Common myeloid progenitor, CD34-positive (primary cell): ENCODE measurements at regions not wholly inside any gene's neighbourhood (a gene's known extent, or its start where the extent isn't known, plus 50 kb on each side); places are given as distances from the start of the nearest gene placed in this dataset.

Experiments used
- CTCF ChIA-PET: fragments of 350-600 bp; sonication (Branson Sonifier 250); formaldehyde crosslinking; loops from one replicate; lab custom pipeline; 2021; ENCODE audit warnings: antibody characterized with exemption; lab: Charles Lee
- POLR2A ChIA-PET: fragments of 350-600 bp; sonication (Branson Sonifier 250); formaldehyde crosslinking; loops from one replicate; lab custom pipeline; 2021; ENCODE audit warnings: antibody characterized with exemption; lab: Charles Lee
- DNase-seq, 3 donors: peaks; one replicate each; pipeline versions ENCODE4 v3.0.0 to v3.0.0-alpha.2; 2013
- H3K27ac ChIP-seq, 2 experiments: 1 replicate in 1 of 2; 2 replicates in 1 of 2; pipeline ENCODE4 v1.7.0; 2013; ENCODE audit warnings: inconsistent platforms in 2 of 2, low read length in 2 of 2, mild to moderate bottlenecking in 2 of 2, low read depth in 1 of 2, moderate library complexity in 1 of 2; ENCODE audit not compliant: severe bottlenecking in 2 of 2, insufficient read depth in 1 of 2, poor library complexity in 1 of 2
- H3K27me3 ChIP-seq, 5 experiments: replicated peaks in 2 of 5; 1 replicate in 3 of 5; 2 replicates in 2 of 5; pipeline versions ENCODE4 v1.6.1 to v1.7.0; 2013; ENCODE audit warnings: low read length in 4 of 5, mild to moderate bottlenecking in 2 of 5, moderate library complexity in 2 of 5, inconsistent platforms in 1 of 5; ENCODE audit not compliant: insufficient read depth in 5 of 5, control insufficient read depth in 4 of 5
- H3K36me3 ChIP-seq, 4 experiments: 1 replicate in 2 of 4; 2 replicates in 2 of 4; pipeline versions ENCODE4 v1.6.1 to v1.7.0; 2013; ENCODE audit warnings: low read length in 3 of 4, control low read depth in 1 of 4, mild to moderate bottlenecking in 1 of 4; ENCODE audit not compliant: control insufficient read depth in 4 of 4, insufficient read depth in 4 of 4
- H3K4me1 ChIP-seq, 4 experiments: 1 replicate in 3 of 4; 2 replicates in 1 of 4; pipeline versions ENCODE4 v1.6.1 to v1.7.1; 2013; ENCODE audit warnings: low read length in 3 of 4, mild to moderate bottlenecking in 3 of 4, control low read depth in 1 of 4, inconsistent platforms in 1 of 4, moderate library complexity in 1 of 4; ENCODE audit not compliant: control insufficient read depth in 4 of 4, insufficient read depth in 4 of 4; ENCODE audit errors: control extremely low read depth in 1 of 4
- H3K4me3 ChIP-seq, 7 experiments: 1 replicate in 4 of 7; 2 replicates in 3 of 7; pipeline versions ENCODE4 v1.5.1 to v1.7.0; 2013; ENCODE audit warnings: mild to moderate bottlenecking in 7 of 7, low read length in 6 of 7, moderate library complexity in 6 of 7, inconsistent platforms in 2 of 7, low read depth in 2 of 7, control low read depth in 1 of 7; ENCODE audit not compliant: insufficient read depth in 4 of 7, control insufficient read depth in 1 of 7; ENCODE audit errors: extremely low read depth in 1 of 7
- H3K9me3 ChIP-seq, 5 experiments: 1 replicate in 4 of 5; 2 replicates in 1 of 5; pipeline versions ENCODE4 v1.6.1 to v1.7.1; 2013; ENCODE audit warnings: low read length in 4 of 5, mild to moderate bottlenecking in 2 of 5, inconsistent platforms in 1 of 5, low read depth in 1 of 5, moderate library complexity in 1 of 5; ENCODE audit not compliant: control insufficient read depth in 4 of 5, insufficient read depth in 2 of 5; ENCODE audit errors: control extremely low read depth in 1 of 5
- WGBS: methylation state at CpG from one replicate; pipeline ENCODE4 v1.1.5; 2013; ENCODE audit not compliant: insufficient coverage; 5-methylcytosine and 5-hydroxymethylcytosine counted together

GRCh38 chr9:2339416-2339815 is 282.2 kb upstream of the VLDLR start:
- Histone ChIP-seq H3K9me3 (no peaks in the 10 kb centered on the region), H3K27ac (no peak overlapping the region), H3K4me1 (no peaks in the 10 kb centered on the region), H3K27me3 (no peaks in the 10 kb centered on the region), H3K4me3 (no peak overlapping the region), H3K36me3 (no peaks in the 10 kb centered on the region)
- POLR2A ChIA-PET = no interaction called here
- 100% methylated on average over 3 of the region's 6 CpGs for WGBS
- no peak for DNase-seq
- CTCF ChIA-PET = no interaction called here

DNA sequence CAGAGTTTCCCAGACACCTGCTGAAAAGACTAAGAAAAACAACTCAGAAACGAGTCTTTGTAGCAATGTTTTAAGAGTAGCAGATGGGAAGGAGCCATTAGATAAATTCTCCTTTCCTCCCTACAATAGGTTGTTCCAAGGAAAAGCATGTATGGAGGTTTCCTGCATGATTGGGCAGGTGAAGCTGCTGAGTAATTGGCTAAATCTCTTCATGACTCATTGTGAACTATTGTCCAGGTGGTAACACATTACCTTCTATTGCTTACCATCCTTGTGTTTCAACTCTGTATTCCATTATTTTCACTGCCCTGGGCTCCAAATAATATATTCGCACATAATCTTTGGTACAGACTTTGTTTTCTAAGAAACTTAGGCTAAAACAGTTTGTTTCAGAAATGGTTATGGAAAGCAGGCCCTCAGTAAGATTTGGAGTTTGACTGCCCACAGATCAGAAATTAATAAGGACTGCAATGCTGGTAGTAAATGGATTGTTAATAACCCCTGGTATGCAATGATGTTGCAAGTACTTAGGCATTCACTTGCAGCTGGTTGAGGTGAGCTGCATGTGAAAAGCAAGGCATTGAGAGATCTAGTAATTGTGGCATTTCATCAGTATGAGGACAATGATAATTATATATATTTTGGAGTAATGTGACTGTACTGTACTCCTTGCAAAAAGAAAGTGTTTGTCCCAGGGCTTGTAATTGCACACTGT is 281.4 kb upstream of the VLDLR start:
- ChIA-PET POLR2A (no interaction called here), CTCF (no interaction called here)
- Histone ChIP-seq H3K36me3 (no peaks in the 10 kb centered on the region), H3K4me1 (no peaks in the 10 kb centered on the region), H3K4me3 (no peak overlapping the region), H3K9me3 (no peaks in the 10 kb centered on the region), H3K27me3 (no peaks in the 10 kb centered on the region), H3K27ac (no peak overlapping the region)
- DNase-seq = no peak
- WGBS = no CpG with 5 or more reads among the region's 2 CpGs

DNA sequence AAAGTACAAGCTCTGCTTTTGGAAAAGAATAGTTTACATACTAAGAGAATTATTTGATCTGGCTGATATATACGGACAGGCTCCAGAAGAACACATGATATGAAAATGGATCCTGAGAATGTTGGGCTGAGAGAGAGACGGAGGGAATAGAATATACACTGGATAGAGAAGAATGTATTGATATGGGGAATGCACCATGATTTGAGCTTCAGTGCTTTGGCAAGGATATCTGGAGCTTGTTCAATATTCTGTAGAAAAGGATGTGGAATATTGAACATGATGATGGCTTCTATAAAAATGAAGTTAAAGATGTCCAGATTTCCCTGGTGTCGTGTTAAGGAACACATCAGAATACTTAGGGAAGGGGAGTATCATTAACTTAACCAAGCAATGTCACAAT is 280.5 kb upstream of the VLDLR start:
- H3K27ac ChIP-seq = no peak overlapping the region
- H3K4me1 ChIP-seq = no peaks in the 10 kb centered on the region
- DNase-seq = no peak
- ChIA-PET POLR2A (no interaction called here), CTCF (no interaction called here)
- no peaks in the 10 kb centered on the region for H3K9me3 ChIP-seq
- no peak overlapping the region for H3K4me3 ChIP-seq
- no peaks in the 10 kb centered on the region for H3K36me3 ChIP-seq
- 100% methylated on average over 2 of the region's 3 CpGs for WGBS
- H3K27me3 ChIP-seq = no peaks in the 10 kb centered on the region

GRCh38 chr9:2341956-2342355 is 279.6 kb upstream of the VLDLR start:
- POLR2A ChIA-PET = no interaction called here
- CTCF ChIA-PET = interaction anchor here (0.6 kb wide), 1 partner anchor 520 kb away, joined by 4 read pairs; no protein-coding TSS in a partner anchor
- Histone ChIP-seq H3K9me3 (peaks cover 0 to 5% (median 0%) of the 10 kb centered on the region in 5 experiments), H3K27ac (no peak overlapping the region), H3K36me3 (no peaks in the 10 kb centered on the region), H3K4me3 (no peak overlapping the region), H3K4me1 (no peaks in the 10 kb centered on the region), H3K27me3 (no peaks in the 10 kb centered on the region)
- WGBS = 100% methylated on average over 1 of the region's 1 CpG
- no peak for DNase-seq

DNA sequence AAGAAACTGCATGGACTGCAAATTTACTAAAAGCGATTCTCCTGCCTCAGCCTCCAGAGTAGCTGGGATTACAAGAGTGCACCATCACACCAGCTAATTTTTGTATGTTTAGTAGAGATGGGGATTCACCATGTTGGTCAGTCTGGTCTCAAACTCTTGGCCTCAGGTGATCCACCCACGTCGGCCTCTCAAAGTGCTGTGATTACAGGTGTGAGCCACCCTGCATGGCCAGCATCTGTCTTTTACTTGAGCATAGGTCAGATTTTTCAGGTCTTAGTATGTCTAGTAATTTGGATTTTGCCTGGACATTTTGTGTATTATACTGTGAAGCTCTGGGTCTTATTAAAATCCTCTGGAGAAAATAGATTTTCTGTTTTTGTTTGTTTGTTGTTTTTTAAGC is 277.8 kb upstream of the VLDLR start:
- WGBS = 100% methylated on average over 1 of the region's 3 CpGs
- Histone ChIP-seq H3K4me1 (no peaks in the 10 kb centered on the region), H3K36me3 (no peaks in the 10 kb centered on the region), H3K9me3 (peaks cover 0 to 6% (median 1%) of the 10 kb centered on the region in 5 experiments), H3K4me3 (no peak overlapping the region), H3K27ac (no peak overlapping the region), H3K27me3 (no peaks in the 10 kb centered on the region)
- no peak for DNase-seq
- ChIA-PET CTCF (no interaction called here), POLR2A (no interaction called here)

DNA sequence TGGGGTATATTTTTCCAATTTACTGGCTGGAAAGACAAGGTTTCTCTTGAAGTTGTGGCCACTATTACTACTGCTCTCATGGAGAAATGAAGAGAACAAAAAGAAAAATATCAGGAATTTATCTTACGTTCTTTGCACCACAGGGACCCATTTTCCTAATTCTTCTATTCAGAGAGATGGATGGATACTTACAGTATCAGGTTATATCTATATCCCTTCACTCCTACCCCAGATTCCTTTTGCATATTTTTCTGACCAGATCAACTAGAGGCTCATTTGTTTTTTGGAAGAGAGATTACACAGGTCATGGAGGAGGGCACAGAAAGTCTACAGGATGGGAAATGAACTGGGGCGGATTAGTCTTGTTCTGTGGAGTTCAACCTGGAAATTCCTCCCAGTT is 277.2 kb upstream of the VLDLR start:
- ChIA-PET POLR2A (no interaction called here), CTCF (no interaction called here)
- DNase-seq = no peak
- H3K27ac ChIP-seq = no peak overlapping the region
- no peaks in the 10 kb centered on the region for H3K4me1 ChIP-seq
- H3K27me3 ChIP-seq = no peaks in the 10 kb centered on the region
- WGBS = 100% methylated on average over 2 of the region's 2 CpGs
- H3K36me3 ChIP-seq = no peaks in the 10 kb centered on the region
- no peak overlapping the region for H3K4me3 ChIP-seq
- H3K9me3 ChIP-seq = peaks cover 0 to 7% (median 2%) of the 10 kb centered on the region in 5 experiments

DNA sequence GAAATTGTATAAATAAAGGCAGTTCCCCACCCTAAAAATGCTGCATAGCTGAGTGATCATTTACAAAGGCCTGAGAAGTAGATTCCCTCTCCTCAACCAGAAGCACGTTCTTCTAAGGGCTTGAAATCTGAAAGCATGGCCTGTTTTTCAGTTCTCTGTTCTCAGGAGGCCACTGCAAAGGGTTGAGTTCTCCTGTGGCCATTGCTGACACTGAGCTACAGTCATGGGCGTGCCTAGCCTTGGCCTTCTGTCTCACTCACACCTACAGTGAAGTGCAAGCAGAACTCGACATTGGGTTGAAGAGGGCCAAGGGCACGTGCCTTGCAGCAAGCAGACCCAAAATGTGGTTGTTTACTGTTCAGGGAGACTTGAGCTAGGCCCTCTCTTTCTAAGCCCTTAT is 276.6 kb upstream of the VLDLR start:
- no peak overlapping the region for H3K4me3 ChIP-seq
- DNase-seq = no peak
- POLR2A ChIA-PET = no interaction called here
- H3K9me3 ChIP-seq = peaks cover 0 to 7% (median 2%) of the 10 kb centered on the region in 5 experiments
- CTCF ChIA-PET = no interaction called here
- H3K4me1 ChIP-seq = no peaks in the 10 kb centered on the region
- no peaks in the 10 kb centered on the region for H3K27me3 ChIP-seq
- H3K36me3 ChIP-seq = no peaks in the 10 kb centered on the region
- H3K27ac ChIP-seq = no peak overlapping the region
- 90% methylated on average over 3 of the region's 4 CpGs for WGBS
